Esophagus squamous epithelium (tissue), 4 donors: ENCODE measurements at regions not wholly inside any gene's neighbourhood (a gene's known extent, or its start where the extent isn't known, plus 50 kb on each side); places are given as distances from the start of the nearest gene placed in this dataset.

Source experiments
- POLR2A ChIP-seq, 4 donors: fragments of 450-650 bp; IDR thresholded peaks; one replicate each; pipeline ENCODE4 v1.6.1; 2017; ENCODE audit warnings: antibody characterized with exemption in 4 of 4, mild to moderate bottlenecking in 4 of 4, moderate library complexity in 3 of 4
- TF ChIP-seq, protein P1 (sequence below), 6 experiments: fragments of 450-650 bp in 4 of 6; fragments of 200-600 bp in 2 of 6; sonication (generic) in 2 of 6; IDR thresholded peaks; one replicate each; pipeline ENCODE4 v1.5.1; 2016 to 2019; ENCODE audit warnings: antibody characterized with exemption in 6 of 6, mild to moderate bottlenecking in 4 of 6, moderate library complexity in 4 of 6

DNA sequence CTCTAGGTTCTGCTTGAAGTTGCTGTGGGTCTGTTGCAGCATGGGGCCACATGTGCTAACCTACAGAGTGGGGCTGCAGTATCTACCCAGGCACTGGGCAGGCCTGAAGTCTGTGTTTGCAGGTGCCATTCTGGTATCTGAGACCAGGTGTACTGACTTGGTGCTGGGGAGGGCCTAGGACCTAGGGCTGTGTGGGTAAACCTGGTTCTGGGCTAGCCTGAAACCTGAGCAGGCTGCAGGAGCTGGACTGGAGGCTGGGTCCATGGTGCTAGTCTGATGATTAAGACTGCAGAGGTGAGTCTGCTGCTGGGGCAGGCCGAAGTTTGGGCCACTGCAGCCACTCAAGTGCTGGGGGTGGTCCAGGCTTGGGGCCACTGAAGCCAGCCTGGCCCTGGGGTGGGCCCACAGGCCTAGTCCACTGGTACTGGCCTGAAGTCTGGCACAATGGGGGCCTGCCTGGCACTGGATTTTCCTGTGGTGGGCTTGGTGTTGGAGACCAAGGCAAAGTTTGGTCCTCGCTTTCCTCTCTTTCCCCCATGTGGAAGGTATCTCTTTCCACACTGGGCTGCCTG is 310.6 kb downstream of the NDFIP2 start:
- TF ChIP-seq, protein P1, sequence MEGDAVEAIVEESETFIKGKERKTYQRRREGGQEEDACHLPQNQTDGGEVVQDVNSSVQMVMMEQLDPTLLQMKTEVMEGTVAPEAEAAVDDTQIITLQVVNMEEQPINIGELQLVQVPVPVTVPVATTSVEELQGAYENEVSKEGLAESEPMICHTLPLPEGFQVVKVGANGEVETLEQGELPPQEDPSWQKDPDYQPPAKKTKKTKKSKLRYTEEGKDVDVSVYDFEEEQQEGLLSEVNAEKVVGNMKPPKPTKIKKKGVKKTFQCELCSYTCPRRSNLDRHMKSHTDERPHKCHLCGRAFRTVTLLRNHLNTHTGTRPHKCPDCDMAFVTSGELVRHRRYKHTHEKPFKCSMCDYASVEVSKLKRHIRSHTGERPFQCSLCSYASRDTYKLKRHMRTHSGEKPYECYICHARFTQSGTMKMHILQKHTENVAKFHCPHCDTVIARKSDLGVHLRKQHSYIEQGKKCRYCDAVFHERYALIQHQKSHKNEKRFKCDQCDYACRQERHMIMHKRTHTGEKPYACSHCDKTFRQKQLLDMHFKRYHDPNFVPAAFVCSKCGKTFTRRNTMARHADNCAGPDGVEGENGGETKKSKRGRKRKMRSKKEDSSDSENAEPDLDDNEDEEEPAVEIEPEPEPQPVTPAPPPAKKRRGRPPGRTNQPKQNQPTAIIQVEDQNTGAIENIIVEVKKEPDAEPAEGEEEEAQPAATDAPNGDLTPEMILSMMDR (IDR thresholded peaks at IDR 0.05) = no peak
- no peak for TF ChIP-seq POLR2A (IDR thresholded peaks at IDR 0.05)
